HG03521 (cell line): ENCODE measurements at regions not wholly inside any gene's neighbourhood (a gene's known extent, or its start where the extent isn't known, plus 50 kb on each side); places are given as distances from the start of the nearest gene placed in this dataset.
"Not testable (repeated sequence)": the region's sequence is repeated elsewhere in the genome, so short reads cannot be mapped to it uniquely, and the experiment has no call there.

Experiments used
- ATAC-seq: cut with Tn5 transposase; IDR thresholded peaks from one replicate; pipeline ENCODE4 v1.9.1; 2021; ENCODE audit warnings: mild to moderate bottlenecking, moderate library complexity; ENCODE audit not compliant: unreplicated experiment

- no peak for ATAC-seq
Measured at GRCh38 chrY:7417946-7418345, 506.4 kb upstream of the AMELY start.

- no peak for ATAC-seq
Measured at GRCh38 chrY:7416406-7416805, 504.9 kb upstream of the AMELY start.

GRCh38 chrY:7415157-7415633 lies 503.6 kb upstream of the AMELY start:
- no peak for ATAC-seq

GRCh38 chrY:7390056-7390455 lies 478.5 kb upstream of the AMELY start:
- ATAC-seq = no peak

- no peak for ATAC-seq
Measured at GRCh38 chrY:7382988-7383387, 471.4 kb upstream of the AMELY start.

DNA sequence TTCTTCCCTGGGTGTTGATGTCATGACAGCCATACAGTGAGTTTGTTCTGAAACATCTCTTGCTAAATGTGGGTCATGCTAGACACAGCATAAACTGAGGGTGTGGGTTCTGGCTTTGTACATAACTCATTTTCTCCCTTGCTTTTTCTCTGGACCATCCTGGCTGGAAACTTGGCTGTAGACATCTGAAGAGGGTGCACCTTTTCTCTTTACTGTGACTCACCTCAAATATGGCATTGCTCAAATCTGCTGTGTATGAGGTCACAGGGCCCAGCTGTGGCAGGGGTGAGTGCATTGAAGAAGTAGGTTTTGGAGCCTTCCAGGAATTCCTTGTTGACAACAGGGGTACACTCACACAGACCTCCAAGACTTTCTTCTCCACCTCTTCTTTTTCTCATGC lies 465.5 kb upstream of the AMELY start:
- ATAC-seq = no peak

DNA sequence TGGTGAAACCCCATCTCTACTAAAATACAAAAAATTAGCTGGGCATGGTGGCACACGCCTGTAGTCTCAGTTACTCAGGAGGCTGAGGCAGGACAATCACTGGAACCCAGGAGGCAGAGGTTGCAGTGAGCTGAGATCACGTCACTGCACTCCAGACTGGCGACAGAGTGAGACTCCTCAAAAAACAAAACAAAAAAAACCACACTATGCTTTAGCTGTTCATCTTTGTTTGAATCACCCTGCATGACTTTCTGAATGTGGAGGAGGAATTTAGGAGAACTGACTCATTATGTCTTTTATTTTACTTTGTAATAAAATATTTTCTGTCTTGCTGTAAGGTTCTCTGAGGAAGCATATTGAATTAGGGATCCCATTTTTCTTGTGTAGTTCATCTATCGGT lies 462.9 kb upstream of the AMELY start:
- not testable (repeated sequence) for ATAC-seq

DNA sequence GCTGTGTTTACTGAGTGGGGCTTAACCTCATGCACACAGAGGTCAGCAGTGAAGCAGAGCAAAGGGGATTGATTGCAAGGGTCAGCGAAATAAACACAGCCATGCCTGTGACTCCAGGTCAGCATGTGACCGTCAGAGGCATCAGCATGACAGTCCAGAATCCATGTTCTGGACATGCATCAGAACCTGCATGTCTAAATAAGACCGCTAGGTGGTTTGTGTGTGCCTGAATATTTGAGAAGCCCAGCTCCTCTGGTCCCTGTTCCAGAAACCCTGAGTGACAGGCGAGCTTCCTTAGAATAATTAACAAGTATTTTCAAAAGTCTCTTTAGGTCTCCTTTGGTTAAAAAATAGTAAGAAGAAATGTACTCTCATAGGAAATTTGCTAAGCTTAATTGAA lies 460.4 kb upstream of the AMELY start:
- not testable (repeated sequence) for ATAC-seq

GRCh38 chrY:7371026-7371425 lies 459.5 kb upstream of the AMELY start:
- ATAC-seq = not testable (repeated sequence)

DNA sequence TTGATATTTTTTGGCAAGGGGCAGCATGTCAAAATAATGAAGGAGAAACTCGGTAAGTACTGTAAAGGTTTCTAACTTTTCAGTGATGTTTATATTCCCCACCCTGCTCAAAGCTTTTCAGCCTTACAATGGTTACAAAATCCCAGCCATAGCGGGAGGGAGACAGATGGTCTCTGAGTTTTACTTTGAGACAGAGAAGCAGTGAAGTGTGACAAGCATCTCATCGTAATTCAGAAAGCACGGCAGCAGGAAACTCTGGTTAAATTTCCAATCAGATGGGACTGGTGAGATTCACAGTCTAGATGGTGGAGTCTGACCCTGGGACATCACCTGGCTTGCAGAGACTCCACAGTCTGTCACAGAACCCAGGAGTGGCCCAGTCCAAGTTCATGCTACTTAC lies 448.0 kb upstream of the AMELY start:
- no peak for ATAC-seq

GRCh38 chrY:7358103-7358752 lies 446.7 kb upstream of the AMELY start:
- ATAC-seq = no peak

- not testable (repeated sequence) for ATAC-seq
Measured at GRCh38 chrY:7355891-7356290, 444.3 kb upstream of the AMELY start.

GRCh38 chrY:7344661-7345060 lies 433.1 kb upstream of the AMELY start:
- ATAC-seq = no peak

DNA sequence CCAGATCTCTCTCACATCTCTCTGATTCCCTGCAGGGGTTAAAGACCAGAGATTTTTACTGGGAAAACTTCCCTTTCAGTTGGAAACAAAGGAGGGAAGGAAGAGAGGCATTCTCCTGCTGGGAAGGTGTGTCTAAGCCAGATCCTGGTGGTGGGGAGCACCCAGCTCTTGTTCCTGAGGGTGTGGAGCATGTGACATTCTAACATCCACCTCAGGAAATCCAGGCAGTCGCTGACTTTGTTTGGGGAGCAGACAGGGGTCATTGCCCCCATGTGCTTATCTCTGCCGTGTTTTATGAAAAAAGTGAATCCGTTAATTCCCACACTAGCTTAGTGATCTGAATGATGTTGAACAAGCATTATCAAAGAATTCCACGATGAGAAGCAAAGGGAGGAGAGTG lies 431.7 kb upstream of the AMELY start:
- no peak for ATAC-seq

GRCh38 chrY:7342732-7343131 lies 431.2 kb upstream of the AMELY start:
- not testable (repeated sequence) for ATAC-seq

GRCh38 chrY:7339391-7340087 lies 428.0 kb upstream of the AMELY start:
- peak; percentile 46 for ATAC-seq

GRCh38 chrY:7336023-7336873 lies 424.7 kb upstream of the AMELY start:
- ATAC-seq = no peak

DNA sequence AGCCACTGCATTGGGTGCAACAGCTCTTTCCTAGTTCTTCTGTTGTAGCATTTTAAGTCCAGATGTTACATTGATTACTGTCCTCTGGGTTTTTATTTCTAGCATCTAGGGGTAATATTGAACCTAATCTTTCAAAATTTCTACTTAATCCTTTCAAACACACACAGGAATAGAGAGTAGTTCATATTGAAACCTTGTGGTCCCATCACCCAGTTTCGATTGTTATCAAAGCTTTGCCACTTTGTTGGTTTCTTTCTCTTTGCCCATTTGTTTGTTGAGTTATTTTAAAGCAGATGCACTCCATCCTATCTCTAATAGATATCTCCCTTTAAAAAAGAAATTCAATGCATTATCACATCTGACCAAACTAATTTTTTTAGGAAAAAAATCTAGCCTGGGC lies 422.9 kb upstream of the AMELY start:
- no peak for ATAC-seq

GRCh38 chrY:7326296-7327246 lies 415.0 kb upstream of the AMELY start:
- ATAC-seq = no peak

DNA sequence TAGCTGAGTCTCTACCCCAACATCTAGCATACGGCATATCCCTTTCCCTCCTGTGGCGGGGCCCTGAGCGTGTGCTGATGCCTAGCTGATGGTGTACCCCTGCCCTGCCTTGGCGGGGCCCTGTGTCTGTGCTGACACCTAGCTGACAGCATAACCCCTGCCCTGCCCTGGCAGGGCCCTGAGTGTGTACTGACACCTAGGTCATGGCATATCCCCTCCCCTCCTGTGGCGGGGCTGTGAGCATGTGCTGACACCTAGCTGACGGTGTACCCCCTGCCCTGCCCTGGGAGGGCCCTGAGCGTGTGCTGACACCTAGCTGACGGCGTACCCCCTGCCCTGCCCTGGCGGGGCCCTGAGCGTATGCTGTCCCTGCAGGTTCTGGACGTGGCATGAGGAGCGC lies 414.0 kb upstream of the AMELY start:
- no peak for ATAC-seq

GRCh38 chrY:7320751-7321150 lies 409.2 kb upstream of the AMELY start:
- no peak for ATAC-seq
